Endothelial cell of umbilical vein (primary cell): ENCODE measurements at regions not wholly inside any gene's neighbourhood (a gene's known extent, or its start where the extent isn't known, plus 50 kb on each side); places are given as distances from the start of the nearest gene placed in this dataset.
"Not testable (repeated sequence)": the region's sequence is repeated elsewhere in the genome, so short reads cannot be mapped to it uniquely, and the experiment has no call there.

Experiments
- BruUV-seq: library from RNA; stranded (reverse); fragments of 400-500 nt; replicated peaks from 2 replicates; lab custom pipeline; 2021; lab: Mats Ljungman, UMichigan
- CTCF ChIA-PET: fragments of 300-600, 350-600 bp; sonication (Branson Sonifier 250); formaldehyde crosslinking; loops from one replicate; lab custom pipeline; 2021; ENCODE audit warnings: antibody characterized with exemption, inconsistent platforms; lab: Charles Lee
- POLR2A ChIA-PET: fragments of 300-600, 350-600 bp; sonication (Branson Sonifier 250); formaldehyde crosslinking; loops from one replicate; lab custom pipeline; 2021; ENCODE audit warnings: antibody characterized with exemption, inconsistent platforms; lab: Charles Lee
- DNase-seq: peaks from one replicate; pipeline ENCODE4 v3.0.0-alpha.2; 2011; ENCODE audit warnings: low read depth, low spot score
- FAIRE-seq: peaks from 2 replicates; lab custom pipeline; 2011; peaks lifted over from hg19 to GRCh38; lab: Jason Lieb, UNC
- H2AFZ ChIP-seq: 2 replicates; pipeline ENCODE4 v1.6.0; 2012; ENCODE audit warnings: low read depth, low read length, control low read depth, inconsistent platforms
- H3K27ac ChIP-seq: 2 replicates; pipeline ENCODE4 v1.5.1; 2011; ENCODE audit warnings: low read depth, mild to moderate bottlenecking, control low read depth, low read length, moderate library complexity; ENCODE audit not compliant: insufficient read depth
- H3K27me3 ChIP-seq, 2 experiments: 2 replicates each; pipeline versions ENCODE4 v1.6.0 to v1.6.1; 2011; ENCODE audit warnings: low read length in 2 of 2, mixed read lengths in 1 of 2; ENCODE audit not compliant: control insufficient read depth in 2 of 2, insufficient read depth in 2 of 2
- H3K36me3 ChIP-seq, 2 experiments: 2 replicates in 1 of 2; 3 replicates in 1 of 2; pipeline ENCODE4 v1.5.1; 2011; ENCODE audit warnings: low read length in 2 of 2, mild to moderate bottlenecking in 1 of 2, moderate library complexity in 1 of 2; ENCODE audit not compliant: control insufficient read depth in 2 of 2, insufficient read depth in 2 of 2; ENCODE audit errors: extremely low read depth in 1 of 2
- H3K4me1 ChIP-seq: 3 replicates; pipeline ENCODE4 v1.5.1; 2011; ENCODE audit warnings: mild to moderate bottlenecking, low read length; ENCODE audit not compliant: control insufficient read depth, insufficient read depth; ENCODE audit errors: extremely low read depth
- H3K4me2 ChIP-seq: 2 replicates; pipeline ENCODE4 v1.6.1; 2011; ENCODE audit warnings: low read length, control low read depth, mixed read lengths; ENCODE audit not compliant: insufficient read depth
- H3K4me3 ChIP-seq, 3 experiments: fragments of 200-600 bp in 1 of 3; sonication (generic), shearing (Covaris generic) in 1 of 3; replicated peaks in 1 of 3; 2 replicates each; pipeline ENCODE4 v1.5.1; 2011 to 2016; ENCODE audit warnings: control low read depth in 3 of 3, low read length in 3 of 3, mild to moderate bottlenecking in 2 of 3, inconsistent platforms in 1 of 3, low read depth in 1 of 3, moderate library complexity in 1 of 3; ENCODE audit not compliant: insufficient read depth in 1 of 3
- H3K79me2 ChIP-seq: 2 replicates; pipeline ENCODE4 v1.6.0; 2012; ENCODE audit warnings: low read length, inconsistent platforms; ENCODE audit not compliant: control insufficient read depth, insufficient read depth
- H3K9ac ChIP-seq: replicated peaks from 2 replicates; pipeline ENCODE3; 2011; ENCODE audit warnings: low read length, control low read depth; ENCODE audit not compliant: insufficient read depth; ENCODE audit errors: extremely low read depth
- H3K9me1 ChIP-seq: replicated peaks from 3 replicates; pipeline ENCODE4 v1.6.0; 2011; ENCODE audit warnings: mild to moderate bottlenecking, low read length; ENCODE audit not compliant: control insufficient read depth, insufficient read depth; ENCODE audit errors: extremely low read depth
- H3K9me3 ChIP-seq: replicated peaks from 2 replicates; pipeline ENCODE4 v1.5.1; 2012; ENCODE audit warnings: low read length, inconsistent platforms; ENCODE audit not compliant: control insufficient read depth, insufficient read depth
- H4K20me1 ChIP-seq: replicated peaks from 2 replicates; pipeline ENCODE3; 2011; ENCODE audit warnings: mild to moderate bottlenecking, low read length; ENCODE audit not compliant: control insufficient read depth, insufficient read depth; ENCODE audit errors: extremely low read depth
- CTCF ChIP-seq, 2 donors: IDR thresholded peaks; 1 replicate in 1 of 2; 2 replicates in 1 of 2; pipeline ENCODE4 v1.5.1; 2011; ENCODE audit warnings: low read length in 2 of 2, mild to moderate bottlenecking in 2 of 2, moderate library complexity in 2 of 2, control low read depth in 1 of 2, inconsistent platforms in 1 of 2, low read depth in 1 of 2; ENCODE audit not compliant: insufficient read depth in 1 of 2; ENCODE audit errors: extremely low read depth in 1 of 2
- EZH2 ChIP-seq: IDR thresholded peaks from 2 replicates; pipeline ENCODE4 v1.6.1; 2012; ENCODE audit warnings: borderline replicate concordance, low read depth, mild to moderate bottlenecking, moderate library complexity, low read length, inconsistent platforms; ENCODE audit not compliant: severe bottlenecking
- FOS ChIP-seq: IDR thresholded peaks from 2 replicates; pipeline ENCODE4 v1.6.1; 2011; ENCODE audit warnings: mild to moderate bottlenecking, low read length, moderate library complexity, borderline replicate concordance; ENCODE audit not compliant: insufficient read depth
- GATA2 ChIP-seq: IDR thresholded peaks from 2 replicates; pipeline ENCODE4 v1.7.0; 2011; ENCODE audit warnings: low read depth, mild to moderate bottlenecking, moderate library complexity, mixed read lengths, low read length; ENCODE audit not compliant: insufficient read length, insufficient read depth
- JUN ChIP-seq: IDR thresholded peaks from 2 replicates; pipeline ENCODE4 v1.6.1; 2011; ENCODE audit warnings: borderline replicate concordance, low read depth; ENCODE audit not compliant: insufficient read length, insufficient read depth
- MAX ChIP-seq: IDR thresholded peaks from 2 replicates; pipeline ENCODE4 v1.6.1; 2011; ENCODE audit not compliant: insufficient read depth, insufficient read length
- MYC ChIP-seq: IDR thresholded peaks from one replicate; pipeline ENCODE4 v1.6.1; 2011; ENCODE audit warnings: mild to moderate bottlenecking, low read depth, low read length
- POLR2A ChIP-seq: IDR thresholded peaks from 2 replicates; pipeline ENCODE4 v1.6.1; 2012; ENCODE audit warnings: low read depth, mild to moderate bottlenecking, control low read depth, low read length
- POLR2AphosphoS5 ChIP-seq: IDR thresholded peaks from 2 replicates; pipeline ENCODE4 v1.6.1; 2012; ENCODE audit warnings: low read depth, mild to moderate bottlenecking, control low read depth, low read length, moderate library complexity; ENCODE audit not compliant: insufficient read depth
- dilution Hi-C: fragments of 300-500 bp; cut with MboI; formaldehyde crosslinking; loops from one replicate; pipeline ENCODE4 v1.15.0; 2019; ENCODE audit warnings: low sequenced_read_pairs; ENCODE audit not compliant: extremely low pct_ligation_motif_present
- intact Hi-C: fragments of 100-400 bp; cut with micrococcal nuclease; formaldehyde crosslinking; loops from one replicate; pipeline ENCODE4 v1.10.0; 2022

- POLR2A ChIA-PET, FAIRE-seq, H3K27me3 ChIP-seq, H3K9me3 ChIP-seq, H3K27ac ChIP-seq, dilution Hi-C loops, H4K20me1 ChIP-seq, BruUV-seq, H3K9ac ChIP-seq, DNase-seq, H3K79me2 ChIP-seq, H3K9me1 ChIP-seq, H3K36me3 ChIP-seq, H3K4me1 ChIP-seq, H3K4me2 ChIP-seq, H3K4me3 ChIP-seq, H2AFZ ChIP-seq, intact Hi-C loops: not testable (repeated sequence)
- CTCF ChIA-PET, result interaction anchor here (0.6 kb wide), 1 partner anchor 47 kb away, joined by 3 read pairs; no protein-coding TSS in a partner anchor
Observed at GRCh38 chr6:15193451-15193850, 52.4 kb upstream of the JARID2 start.

GRCh38 chr6:15194453-15194852, 51.4 kb upstream of the JARID2 start:
- ChIA-PET POLR2A (no interaction called here), CTCF (no interaction called here)
- no peak for FAIRE-seq
- BruUV-seq, result no TSS peak
- Histone ChIP-seq H3K9ac (no peak overlapping the region), H3K4me1 (no peaks in the 10 kb centered on the region), H3K79me2 (no peaks in the 10 kb centered on the region), H3K9me1 (no peaks in the 10 kb centered on the region), H3K9me3 (no peaks in the 10 kb centered on the region), H3K27me3 (no peaks in the 10 kb centered on the region), H3K4me2 (no peak overlapping the region), H3K27ac (no peak overlapping the region), H4K20me1 (no peaks in the 10 kb centered on the region), H3K4me3 (no peak overlapping the region), H3K36me3 (no peaks in the 10 kb centered on the region), H2AFZ (no peak overlapping the region)
- TF ChIP-seq MAX, result no peak
- TF ChIP-seq EZH2, result no peak
- TF ChIP-seq GATA2, result no peak
- no peak for TF ChIP-seq JUN
- no peak for TF ChIP-seq FOS
- TF ChIP-seq POLR2A, result no peak
- TF ChIP-seq POLR2AphosphoS5, result no peak
- TF ChIP-seq MYC, result no peak
- TF ChIP-seq CTCF (IDR thresholded peaks at IDR 0.05; ENCODE audit: extremely low read depth in 1 of 2, insufficient read depth in 1 of 2, low read depth in 1 of 2, low read length in 2 of 2), result no peak
- dilution Hi-C loops, result no loop called here
- intact Hi-C loops, result no loop called here
- no peak for DNase-seq
